ENCODE measurements at regions not wholly inside any gene's neighbourhood (a gene's known extent, or its start where the extent isn't known, plus 50 kb on each side); places are given as distances from the start of the nearest gene placed in this dataset.

DNA sequence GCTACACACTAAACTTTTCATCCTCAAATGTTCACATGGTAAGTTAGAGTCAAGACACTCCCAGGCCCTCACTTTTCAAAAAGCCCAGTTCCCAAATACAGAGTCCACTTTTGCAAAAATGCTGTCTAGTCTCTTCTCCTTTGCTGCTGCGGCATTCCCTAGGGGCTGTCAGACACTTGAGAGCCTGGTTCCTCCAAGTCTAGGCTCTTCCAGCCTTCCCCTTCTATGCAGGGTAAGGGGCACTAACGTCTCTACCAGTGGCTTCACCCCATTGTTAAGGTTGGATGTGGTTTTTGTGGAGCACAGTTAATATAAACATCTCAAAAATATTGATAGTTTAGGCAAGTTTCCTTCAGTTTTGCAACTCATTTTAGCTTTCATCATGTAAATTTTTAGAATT, 181.5 kb downstream of the KIF18A start:
- Mint-ChIP-seq H3K4me3 (no peak overlapping the region), H3K36me3 (no peaks in the 10 kb centered on the region), H3K27ac (no peak overlapping the region), H3K4me1 (no peaks in the 10 kb centered on the region), H3K9me3 (peaks cover 5 to 31% (median 14%) of the 10 kb centered on the region in 7 donors), H3K27me3 (ENCODE audit: low read depth in 3 of 3) (no peaks in the 10 kb centered on the region)
- no peaks in the 10 kb centered on the region for H3K27me3 ChIP-seq (ENCODE audit: control insufficient read depth in 2 of 2, insufficient read depth in 2 of 2, low read length in 2 of 2)
- WGBS (ENCODE audit: insufficient coverage) = no CpG with 5 or more reads among the region's 2 CpGs
- no peaks in the 10 kb centered on the region for H4K20me1 ChIP-seq (ENCODE audit: insufficient read depth, low read length)
- no peaks in the 10 kb centered on the region for H3K79me2 ChIP-seq (ENCODE audit: insufficient read depth, low read length)
- H3K36me3 ChIP-seq (replicated peaks in 1 of 2; ENCODE audit: control insufficient read depth in 1 of 2, insufficient read depth in 2 of 2, low read length in 2 of 2) = no peaks in the 10 kb centered on the region
- TF ChIP-seq CTCF (IDR thresholded peaks at IDR 0.05) = no peak
- H3K9me3 ChIP-seq (replicated peaks in 1 of 2; ENCODE audit: control insufficient read depth in 1 of 2, insufficient read depth in 1 of 2, low read length in 2 of 2) = peaks cover 6 to 15% of the 10 kb centered on the region in 2 donors
- H2AFZ ChIP-seq (ENCODE audit: insufficient read depth, low read depth, low read length, poor library complexity, severe bottlenecking) = no peak overlapping the region
- no peak for DNase-seq
- H3K4me1 ChIP-seq (ENCODE audit: control insufficient read depth in 1 of 2, insufficient read depth in 2 of 2, low read length in 2 of 2) = no peaks in the 10 kb centered on the region
- no peak overlapping the region for H3K9ac ChIP-seq (ENCODE audit: insufficient read depth, low read length, poor library complexity, severe bottlenecking)
- H3K27ac ChIP-seq (ENCODE audit: low read depth in 1 of 2, low read length in 2 of 2) = no peak overlapping the region
- no peak overlapping the region for H3K4me2 ChIP-seq (replicated peaks; ENCODE audit: extremely low read depth, low read length, poor library complexity, severe bottlenecking)
- intact Hi-C loops (cut with micrococcal nuclease) = no loop called here
- H3K4me3 ChIP-seq (replicated peaks in 1 of 3; ENCODE audit: low read depth in 2 of 3, low read length in 3 of 3) = no peak overlapping the region

GRCh38 chr11:27921472-27921871, 186.5 kb downstream of the KIF18A start:
- no peak overlapping the region for H2AFZ ChIP-seq (ENCODE audit: insufficient read depth, low read depth, low read length, poor library complexity, severe bottlenecking)
- peaks cover 3 to 18% (median 8%) of the 10 kb centered on the region in 7 donors for H3K9me3 Mint-ChIP-seq
- no peak overlapping the region for H3K9ac ChIP-seq (ENCODE audit: insufficient read depth, low read length, poor library complexity, severe bottlenecking)
- H3K79me2 ChIP-seq (ENCODE audit: insufficient read depth, low read length) = no peaks in the 10 kb centered on the region
- TF ChIP-seq CTCF (IDR thresholded peaks at IDR 0.05) = no peak
- no peak overlapping the region for H3K4me3 ChIP-seq (replicated peaks in 1 of 3; ENCODE audit: low read depth in 2 of 3, low read length in 3 of 3)
- intact Hi-C loops (cut with micrococcal nuclease) = no loop called here
- H3K27ac ChIP-seq (ENCODE audit: low read depth in 1 of 2, low read length in 2 of 2) = no peak overlapping the region
- H3K4me1 Mint-ChIP-seq = no peaks in the 10 kb centered on the region
- no peaks in the 10 kb centered on the region for H4K20me1 ChIP-seq (ENCODE audit: insufficient read depth, low read length)
- DNase-seq = no peak
- H3K27me3 ChIP-seq (ENCODE audit: control insufficient read depth in 2 of 2, insufficient read depth in 2 of 2, low read length in 2 of 2) = no peaks in the 10 kb centered on the region
- no peaks in the 10 kb centered on the region for H3K4me1 ChIP-seq (ENCODE audit: control insufficient read depth in 1 of 2, insufficient read depth in 2 of 2, low read length in 2 of 2)
- no peaks in the 10 kb centered on the region for H3K36me3 Mint-ChIP-seq
- no peak overlapping the region for H3K27ac Mint-ChIP-seq
- H3K27me3 Mint-ChIP-seq (ENCODE audit: low read depth in 3 of 3) = peaks cover 0 to 4% (median 0%) of the 10 kb centered on the region in 3 donors
- no peak overlapping the region for H3K4me3 Mint-ChIP-seq
- no peaks in the 10 kb centered on the region for H3K36me3 ChIP-seq (replicated peaks in 1 of 2; ENCODE audit: control insufficient read depth in 1 of 2, insufficient read depth in 2 of 2, low read length in 2 of 2)
- peaks cover 6 to 12% of the 10 kb centered on the region in 2 donors for H3K9me3 ChIP-seq (replicated peaks in 1 of 2; ENCODE audit: control insufficient read depth in 1 of 2, insufficient read depth in 1 of 2, low read length in 2 of 2)
- H3K4me2 ChIP-seq (replicated peaks; ENCODE audit: extremely low read depth, low read length, poor library complexity, severe bottlenecking) = no peak overlapping the region

Measured in CD14-positive monocyte (primary cell).